Natural killer cell (primary cell): ENCODE measurements at regions not wholly inside any gene's neighbourhood (a gene's known extent, or its start where the extent isn't known, plus 50 kb on each side); places are given as distances from the start of the nearest gene placed in this dataset.
"Not testable (repeated sequence)": the region's sequence is repeated elsewhere in the genome, so short reads cannot be mapped to it uniquely, and the experiment has no call there.

ENCODE experiments used
- ATAC-seq, 3 donors: fragments of 150-1000 bp in 2 of 3; fragments of 200-7000 bp in 1 of 3; cut with Tn5 transposase; 1 replicate in 1 of 3; 2 replicates in 2 of 3; pipeline ENCODE4 v1.10.0; 2021; ENCODE audit warnings: mild to moderate bottlenecking in 2 of 3, moderate library complexity in 2 of 3
- DNase-seq, 2 donors: peaks; one replicate each; pipeline versions ENCODE4 v3.0.0 to v3.0.0-alpha.2; 2013 to 2021; ENCODE audit warnings: mixed read lengths in 1 of 2
- H3K27ac ChIP-seq: one replicate; pipeline ENCODE4 v1.5.1; 2013; ENCODE audit warnings: mild to moderate bottlenecking, low read length
- H3K27me3 ChIP-seq: one replicate; pipeline ENCODE4 v1.6.1; 2013; ENCODE audit warnings: low read length; ENCODE audit not compliant: control insufficient read depth, insufficient read depth
- H3K36me3 ChIP-seq: one replicate; pipeline ENCODE4 v1.6.1; 2013; ENCODE audit warnings: low read length; ENCODE audit not compliant: control insufficient read depth, insufficient read depth
- H3K4me1 ChIP-seq: one replicate; pipeline ENCODE4 v1.6.1; 2013; ENCODE audit warnings: low read length; ENCODE audit not compliant: control insufficient read depth, insufficient read depth
- H3K4me3 ChIP-seq: one replicate; pipeline ENCODE4 v1.5.1; 2013; ENCODE audit warnings: low read length
- H3K9me3 ChIP-seq: one replicate; pipeline ENCODE4 v1.6.1; 2013; ENCODE audit warnings: low read length; ENCODE audit not compliant: control insufficient read depth, insufficient read depth
- H3K27ac Mint-ChIP-seq, 2 donors: one replicate each; pipeline ENCODE4 v1.8.0; 2022; ENCODE audit warnings: mild to moderate bottlenecking in 2 of 2, mixed read lengths in 2 of 2, moderate library complexity in 1 of 2
- H3K27me3 Mint-ChIP-seq, 2 donors: one replicate each; pipeline ENCODE4 v1.8.0; 2022; ENCODE audit warnings: low read depth in 2 of 2, mixed read lengths in 2 of 2
- H3K36me3 Mint-ChIP-seq: one replicate; pipeline ENCODE4 v1.8.0; 2022; ENCODE audit warnings: mixed read lengths
- H3K4me1 Mint-ChIP-seq, 2 donors: one replicate each; pipeline ENCODE4 v1.8.0; 2022; ENCODE audit warnings: mixed read lengths in 2 of 2
- H3K4me3 Mint-ChIP-seq: one replicate; pipeline ENCODE4 v1.8.0; 2022; ENCODE audit warnings: mild to moderate bottlenecking, moderate library complexity, mixed read lengths
- H3K9me3 Mint-ChIP-seq, 2 donors: one replicate each; pipeline ENCODE4 v1.8.0; 2022; ENCODE audit warnings: mixed read lengths in 2 of 2
- CTCF ChIP-seq: fragments of 200-600 bp; IDR thresholded peaks from one replicate; pipeline ENCODE4 v1.8.0; 2022; ENCODE audit warnings: antibody characterized with exemption
- WGBS: methylation state at CpG from one replicate; pipeline ENCODE4 v1.1.7; 2013; ENCODE audit warnings: missing lambda C conversion rate; ENCODE audit not compliant: insufficient coverage; 5-methylcytosine and 5-hydroxymethylcytosine counted together
- intact Hi-C: fragments of 100-400 bp; cut with micrococcal nuclease; formaldehyde crosslinking; loops from one replicate; pipeline ENCODE4 v1.14.2; 2022

DNA sequence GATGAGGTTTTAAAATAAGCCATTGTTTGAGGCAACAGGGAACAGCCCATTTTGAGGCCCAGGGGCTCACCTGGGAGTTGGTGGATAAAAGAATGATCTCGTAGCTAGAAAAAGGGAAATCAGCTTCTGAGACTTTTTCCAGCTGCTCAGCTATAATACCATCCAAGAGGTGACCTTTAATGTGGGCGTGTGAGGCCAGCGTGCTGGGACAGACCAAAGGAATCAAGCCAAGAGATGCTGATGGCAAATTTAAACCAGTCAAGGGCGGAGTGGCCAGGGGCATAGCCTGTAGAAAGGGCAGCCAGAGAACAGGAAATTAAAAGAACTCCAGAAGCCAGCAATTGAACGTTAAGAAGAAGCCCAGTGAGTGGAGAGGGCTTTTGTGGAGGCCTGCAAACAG, 132.6 kb downstream of the IER5 start:
- H3K9me3 Mint-ChIP-seq, result peaks cover 0 to 2% of the 10 kb centered on the region in 2 donors
- no peak overlapping the region for H3K27ac Mint-ChIP-seq
- TF ChIP-seq CTCF, result no peak
- no peak for ATAC-seq
- Histone ChIP-seq H3K4me3 (no peak overlapping the region), H3K4me1 (no peaks in the 10 kb centered on the region), H3K27ac (no peak overlapping the region), H3K36me3 (no peaks in the 10 kb centered on the region), H3K27me3 (no peaks in the 10 kb centered on the region), H3K9me3 (no peaks in the 10 kb centered on the region)
- H3K27me3 Mint-ChIP-seq, result peaks cover 16 to 22% of the 10 kb centered on the region in 2 donors
- DNase-seq, result no peak
- H3K36me3 Mint-ChIP-seq, result no peaks in the 10 kb centered on the region
- WGBS, result 63% methylated on average over 5 of the region's 5 CpGs
- intact Hi-C loops, result no loop called here
- H3K4me3 Mint-ChIP-seq, result no peak overlapping the region
- H3K4me1 Mint-ChIP-seq, result no peaks in the 10 kb centered on the region

DNA sequence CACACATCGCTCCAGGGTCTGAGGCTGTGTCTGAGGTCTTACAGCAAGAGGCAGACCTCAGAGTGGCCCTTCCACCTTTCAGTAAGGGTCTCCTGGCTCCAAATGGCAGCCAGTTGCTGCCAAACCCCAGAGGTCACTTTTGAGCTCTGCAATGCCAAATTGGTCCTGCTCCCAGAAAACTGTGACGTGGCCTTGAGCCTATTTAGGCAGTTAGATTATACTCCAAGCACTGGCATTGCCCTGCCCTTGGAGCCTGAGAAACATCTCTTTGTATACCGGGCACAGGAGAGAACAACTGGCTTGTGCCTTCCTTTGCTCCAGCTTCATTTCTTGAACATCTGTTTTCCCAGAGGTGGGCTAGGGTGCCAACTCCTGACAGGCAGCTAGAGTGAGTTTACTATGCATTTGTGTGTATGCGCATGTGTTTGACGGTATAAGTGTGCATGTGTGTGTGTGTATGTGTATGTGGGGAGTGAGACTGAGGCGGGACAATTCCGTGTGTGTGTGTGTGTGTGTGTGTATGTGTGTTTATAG, 134.5 kb downstream of the IER5 start:
- Histone ChIP-seq H3K4me1 (no peaks in the 10 kb centered on the region), H3K27me3 (no peaks in the 10 kb centered on the region), H3K36me3 (no peaks in the 10 kb centered on the region), H3K27ac (no peak overlapping the region), H3K9me3 (no peaks in the 10 kb centered on the region), H3K4me3 (no peak overlapping the region)
- no peaks in the 10 kb centered on the region for H3K4me1 Mint-ChIP-seq
- WGBS, result 85% methylated on average over 7 of the region's 7 CpGs
- H3K36me3 Mint-ChIP-seq, result peaks cover 8% of the 10 kb centered on the region
- DNase-seq (no peak), ATAC-seq (no peak)
- H3K27ac Mint-ChIP-seq, result no peak overlapping the region
- H3K4me3 Mint-ChIP-seq, result no peak overlapping the region
- peaks cover 2 to 4% of the 10 kb centered on the region in 2 donors for H3K9me3 Mint-ChIP-seq
- intact Hi-C loops, result no loop called here
- no peak for TF ChIP-seq CTCF
- H3K27me3 Mint-ChIP-seq, result peaks cover 8 to 10% of the 10 kb centered on the region in 2 donors

DNA sequence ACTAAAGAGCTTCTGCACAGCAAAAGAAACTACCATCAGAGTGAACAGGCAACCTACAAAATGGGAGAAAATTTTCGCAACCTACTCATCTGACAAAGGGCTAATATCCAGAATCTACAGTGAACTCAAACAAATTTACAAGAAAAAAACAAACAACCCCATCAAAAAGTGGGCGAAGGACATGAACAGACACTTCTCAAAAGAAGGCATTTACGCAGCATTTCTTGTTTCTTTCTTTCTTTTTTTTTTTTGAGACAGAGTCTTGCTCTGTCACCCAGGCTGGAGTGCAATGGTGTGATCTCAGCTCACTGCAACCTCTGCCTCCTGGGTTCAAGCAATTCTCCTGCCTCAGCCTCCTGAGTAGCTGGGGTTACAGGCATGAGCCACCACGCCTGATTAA, 138.2 kb downstream of the IER5 start:
- H3K4me3 Mint-ChIP-seq, intact Hi-C loops, H3K9me3 ChIP-seq, H3K27me3 ChIP-seq, H3K9me3 Mint-ChIP-seq, H3K4me1 Mint-ChIP-seq, DNase-seq, H3K27ac ChIP-seq, H3K4me1 ChIP-seq, H3K36me3 ChIP-seq, ATAC-seq, H3K4me3 ChIP-seq, H3K27ac Mint-ChIP-seq, H3K36me3 Mint-ChIP-seq: not testable (repeated sequence)
- WGBS, result 77% methylated on average over 1 of the region's 4 CpGs
- peaks cover 3 to 14% of the 10 kb centered on the region in 2 donors for H3K27me3 Mint-ChIP-seq

DNA sequence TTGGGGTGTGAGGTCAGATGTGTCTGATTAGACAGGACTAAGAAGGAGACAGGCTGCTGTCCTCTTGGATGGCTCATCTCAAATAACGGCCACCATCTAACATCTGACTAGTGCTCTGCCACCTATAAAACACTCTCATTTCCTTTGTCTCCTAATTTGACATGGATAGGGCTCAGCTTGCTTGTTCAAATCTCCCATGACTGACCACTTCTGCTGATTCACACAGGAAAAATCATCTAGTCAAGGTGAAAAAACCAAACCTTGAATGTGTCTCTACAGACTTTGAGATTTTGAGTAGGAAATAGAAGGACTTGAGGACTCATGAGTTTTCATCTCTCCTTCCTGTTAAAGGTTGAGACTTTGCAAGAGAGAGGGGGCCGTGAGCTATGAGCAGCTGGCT, 150.6 kb downstream of the IER5 start:
- Mint-ChIP-seq H3K27me3 (peaks cover 0 to 5% of the 10 kb centered on the region in 2 donors), H3K4me3 (no peak overlapping the region), H3K9me3 (no peaks in the 10 kb centered on the region), H3K36me3 (no peaks in the 10 kb centered on the region), H3K4me1 (no peaks in the 10 kb centered on the region), H3K27ac (no peak overlapping the region)
- TF ChIP-seq CTCF, result no peak
- DNase-seq (no peak), ATAC-seq (no peak)
- no peak overlapping the region for H3K27ac ChIP-seq
- no peaks in the 10 kb centered on the region for H3K27me3 ChIP-seq
- no peaks in the 10 kb centered on the region for H3K36me3 ChIP-seq
- H3K4me1 ChIP-seq, result no peaks in the 10 kb centered on the region
- H3K9me3 ChIP-seq, result no peaks in the 10 kb centered on the region
- 63% methylated on average over 2 of the region's 2 CpGs for WGBS
- H3K4me3 ChIP-seq, result no peak overlapping the region
- intact Hi-C loops, result no loop called here

DNA sequence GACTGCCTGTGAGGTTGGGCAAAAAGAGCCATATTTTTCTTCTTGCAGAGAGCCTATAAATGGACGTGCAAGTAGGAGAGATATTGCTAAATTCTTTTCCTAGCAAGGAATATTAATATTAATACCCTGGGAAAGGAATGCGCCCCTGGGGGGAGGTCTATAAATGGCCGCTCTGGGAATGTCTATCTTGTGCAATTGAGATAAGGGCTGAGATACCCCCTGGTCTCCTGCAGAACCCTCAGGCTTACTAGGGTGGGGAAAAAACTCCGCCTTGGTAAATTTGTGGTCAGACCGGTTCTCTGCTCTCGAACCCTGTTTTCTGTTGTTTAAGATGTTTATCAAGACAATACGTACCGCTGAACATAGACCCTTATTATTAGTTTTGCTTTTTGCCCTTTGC, 157.8 kb downstream of the IER5 start:
- H3K4me1 Mint-ChIP-seq, result not testable (repeated sequence)

GRCh38 chr1:181248361-181248760, 159.9 kb downstream of the IER5 start:
- H3K36me3 Mint-ChIP-seq, result peaks cover 16% of the 10 kb centered on the region
- H3K4me3 Mint-ChIP-seq, H3K9me3 ChIP-seq, H3K27ac Mint-ChIP-seq, H3K27ac ChIP-seq, ATAC-seq, H3K36me3 ChIP-seq, H3K27me3 ChIP-seq, H3K4me1 ChIP-seq, H3K4me1 Mint-ChIP-seq, intact Hi-C loops, DNase-seq, H3K4me3 ChIP-seq: not testable (repeated sequence)
- H3K27me3 Mint-ChIP-seq, result peaks cover 4 to 10% of the 10 kb centered on the region in 2 donors
- peaks cover 7 to 13% of the 10 kb centered on the region in 2 donors for H3K9me3 Mint-ChIP-seq
- WGBS, result 60% methylated on average over 1 of the region's 2 CpGs

More for the DNA sequence above, 157.8 kb downstream of the IER5 start:
- H3K4me3 Mint-ChIP-seq, intact Hi-C loops, H3K27ac ChIP-seq, H3K27ac Mint-ChIP-seq, H3K27me3 ChIP-seq, H3K36me3 ChIP-seq, H3K9me3 ChIP-seq, H3K4me1 ChIP-seq, H3K4me3 ChIP-seq, DNase-seq, ATAC-seq: not testable (repeated sequence)
- Mint-ChIP-seq H3K36me3 (peaks cover 16% of the 10 kb centered on the region), H3K9me3 (peaks cover 7 to 13% of the 10 kb centered on the region in 2 donors), H3K27me3 (peaks cover 4 to 10% of the 10 kb centered on the region in 2 donors)
- WGBS, result 96% methylated on average over 7 of the region's 8 CpGs
